BE2C (cell line): ENCODE measurements at regions not wholly inside any gene's neighbourhood (a gene's known extent, or its start where the extent isn't known, plus 50 kb on each side); places are given as distances from the start of the nearest gene placed in this dataset.

Experiments used
- DNase-seq: peaks from one replicate; pipeline ENCODE4 v3.0.0-alpha.2; 2020
- H3K27me3 ChIP-seq: fragments of 250-450 bp; sonication (Bioruptor Pico); 2 replicates; pipeline ENCODE4 v1.5.1; 2020; ENCODE audit warnings: mild to moderate bottlenecking
- H3K36me3 ChIP-seq: fragments of 250-450 bp; sonication (Bioruptor Pico); 2 replicates; pipeline ENCODE4 v1.5.1; 2020; ENCODE audit warnings: mild to moderate bottlenecking
- H3K4me1 ChIP-seq: fragments of 250-450 bp; sonication (Bioruptor Pico); 2 replicates; pipeline ENCODE4 v1.5.1; 2020
- H3K4me3 ChIP-seq: 2 replicates; pipeline ENCODE4 v1.5.1; 2011; ENCODE audit warnings: low read depth, low read length
- H3K9me3 ChIP-seq: fragments of 250-450 bp; sonication (Bioruptor Pico); 2 replicates; pipeline ENCODE4 v1.5.1; 2020
- CTCF ChIP-seq: IDR thresholded peaks from 2 replicates; pipeline ENCODE4 v1.5.1; 2012; ENCODE audit warnings: mild to moderate bottlenecking, low read depth, low read length

GRCh38 chr4:115749404-115749803 lies 636.0 kb upstream of the NDST4 start:
- no peaks in the 10 kb centered on the region for H3K9me3 ChIP-seq
- DNase-seq, result no peak
- H3K27me3 ChIP-seq, result no peaks in the 10 kb centered on the region
- H3K4me3 ChIP-seq, result no peak overlapping the region
- TF ChIP-seq CTCF, result no peak
- H3K36me3 ChIP-seq, result no peaks in the 10 kb centered on the region
- H3K4me1 ChIP-seq, result no peaks in the 10 kb centered on the region

GRCh38 chr4:115740806-115741205 lies 627.4 kb upstream of the NDST4 start:
- DNase-seq, result no peak
- Histone ChIP-seq H3K36me3 (no peaks in the 10 kb centered on the region), H3K4me1 (no peaks in the 10 kb centered on the region), H3K27me3 (no peaks in the 10 kb centered on the region), H3K4me3 (no peak overlapping the region), H3K9me3 (no peaks in the 10 kb centered on the region)
- no peak for TF ChIP-seq CTCF

- H3K4me1 ChIP-seq, result no peaks in the 10 kb centered on the region
- TF ChIP-seq CTCF, result no peak
- no peaks in the 10 kb centered on the region for H3K27me3 ChIP-seq
- no peak overlapping the region for H3K4me3 ChIP-seq
- DNase-seq, result no peak
- H3K36me3 ChIP-seq, result no peaks in the 10 kb centered on the region
- H3K9me3 ChIP-seq, result no peaks in the 10 kb centered on the region
Observed at GRCh38 chr4:115729739-115730266, 616.4 kb upstream of the NDST4 start.

GRCh38 chr4:115723621-115724020 lies 610.2 kb upstream of the NDST4 start:
- Histone ChIP-seq H3K4me1 (no peaks in the 10 kb centered on the region), H3K36me3 (no peaks in the 10 kb centered on the region), H3K9me3 (no peaks in the 10 kb centered on the region), H3K4me3 (no peak overlapping the region), H3K27me3 (no peaks in the 10 kb centered on the region)
- DNase-seq, result no peak
- TF ChIP-seq CTCF, result no peak

- no peak for DNase-seq
- H3K9me3 ChIP-seq, result no peaks in the 10 kb centered on the region
- no peak overlapping the region for H3K4me3 ChIP-seq
- no peak for TF ChIP-seq CTCF
- H3K4me1 ChIP-seq, result no peaks in the 10 kb centered on the region
- H3K36me3 ChIP-seq, result no peaks in the 10 kb centered on the region
- H3K27me3 ChIP-seq, result no peaks in the 10 kb centered on the region
Observed at GRCh38 chr4:115720611-115721010, 607.2 kb upstream of the NDST4 start.

- Histone ChIP-seq H3K9me3 (no peaks in the 10 kb centered on the region), H3K36me3 (no peaks in the 10 kb centered on the region), H3K4me1 (no peaks in the 10 kb centered on the region), H3K4me3 (no peak overlapping the region), H3K27me3 (no peaks in the 10 kb centered on the region)
- TF ChIP-seq CTCF, result no peak
- DNase-seq, result no peak
Observed at GRCh38 chr4:115711575-115711974, 598.2 kb upstream of the NDST4 start.
